Stimulated activated CD8-positive, alpha-beta memory T cell treated with anti-CD3 and anti-CD28 coated beads, Interleukin-7, amount 100 ng/mL, for 4 hours (primary cell): ENCODE measurements at regions not wholly inside any gene's neighbourhood (a gene's known extent, or its start where the extent isn't known, plus 50 kb on each side); places are given as distances from the start of the nearest gene placed in this dataset.
"Not testable (repeated sequence)": the region's sequence is repeated elsewhere in the genome, so short reads cannot be mapped to it uniquely, and the experiment has no call there.

Experiments used
- DNase-seq, 2 donors: peaks; one replicate each; pipeline ENCODE4 v3.0.0-alpha.2; 2020; ENCODE audit warnings: low read depth in 2 of 2

DNA sequence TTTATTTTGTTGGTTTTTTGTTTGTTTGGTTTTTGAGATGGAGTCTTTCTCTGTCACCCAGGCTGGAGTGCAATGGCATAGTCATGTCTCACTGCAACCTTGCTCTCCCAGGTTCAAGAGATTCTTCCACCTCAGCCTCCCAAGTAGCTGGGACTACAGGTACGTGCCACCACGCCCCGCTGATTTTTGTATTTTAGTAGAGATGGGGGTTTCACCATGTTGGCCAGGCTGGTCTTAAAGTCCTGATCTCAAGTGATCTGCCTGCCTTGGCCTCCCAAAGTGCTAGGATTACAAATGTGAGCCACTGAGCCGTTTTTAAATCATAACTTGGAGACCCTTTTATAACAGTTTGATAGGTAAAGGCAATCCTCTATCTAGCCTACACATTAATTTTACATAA lies 95.9 kb upstream of the MIR17HG start:
- not testable (repeated sequence) for DNase-seq

DNA sequence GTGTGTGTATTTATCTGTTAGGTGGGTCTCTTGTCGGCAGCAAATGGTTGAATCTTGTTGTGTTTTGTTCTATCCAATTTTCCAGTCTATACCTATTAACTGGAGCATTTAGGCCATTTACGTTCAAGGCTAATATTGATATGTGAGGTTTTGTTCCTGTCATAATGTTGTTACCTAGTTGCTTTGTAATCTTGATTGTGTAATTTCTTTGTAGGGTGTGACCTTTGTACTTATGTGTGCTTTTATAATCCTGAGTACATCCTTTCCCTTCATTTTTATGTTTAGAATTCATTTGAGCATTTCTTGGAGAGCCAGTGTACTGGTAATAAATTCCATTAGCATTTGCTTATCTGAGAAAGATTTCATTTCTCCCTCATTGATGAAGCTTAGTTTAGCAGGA lies 83.0 kb upstream of the MIR17HG start:
- DNase-seq: no peak

DNA sequence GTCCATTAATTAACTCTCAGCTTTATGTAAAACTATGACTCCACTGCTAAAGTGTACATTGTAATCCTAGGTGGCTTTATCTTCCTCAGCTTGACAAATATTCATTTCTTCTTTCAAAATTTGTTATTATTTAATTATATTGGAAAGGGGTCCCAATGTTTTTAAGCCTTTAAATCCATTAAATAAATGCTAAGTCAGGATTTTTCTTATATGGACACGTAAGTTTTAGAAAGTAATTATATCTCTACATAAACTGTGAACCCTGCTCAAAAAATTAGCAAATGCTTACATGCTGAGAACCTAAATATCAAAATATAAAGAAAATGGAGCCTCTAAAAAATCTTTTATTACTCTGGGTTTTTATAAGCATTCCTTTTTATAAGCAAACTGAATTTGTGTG lies 78.2 kb upstream of the MIR17HG start:
- DNase-seq: no peak

DNA sequence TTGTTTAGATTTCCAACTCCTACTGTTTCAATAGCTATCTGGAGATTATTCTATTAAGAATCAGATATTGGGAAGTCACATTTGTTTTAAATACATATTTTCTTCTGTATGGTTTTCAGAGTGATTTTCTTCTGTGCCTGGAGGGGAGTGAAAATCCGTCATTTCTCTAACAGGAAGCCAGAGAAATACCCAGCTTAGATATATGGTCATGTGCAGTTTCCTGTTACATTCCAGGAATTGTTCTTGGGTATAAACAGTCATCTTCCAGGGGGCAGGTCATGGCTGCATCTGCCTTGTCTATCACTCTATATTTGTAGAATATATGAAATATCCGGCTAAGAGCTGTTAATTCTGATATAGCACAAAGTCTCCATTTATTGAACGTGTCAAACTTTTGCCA lies 77.5 kb upstream of the MIR17HG start:
- no peak for DNase-seq

DNA sequence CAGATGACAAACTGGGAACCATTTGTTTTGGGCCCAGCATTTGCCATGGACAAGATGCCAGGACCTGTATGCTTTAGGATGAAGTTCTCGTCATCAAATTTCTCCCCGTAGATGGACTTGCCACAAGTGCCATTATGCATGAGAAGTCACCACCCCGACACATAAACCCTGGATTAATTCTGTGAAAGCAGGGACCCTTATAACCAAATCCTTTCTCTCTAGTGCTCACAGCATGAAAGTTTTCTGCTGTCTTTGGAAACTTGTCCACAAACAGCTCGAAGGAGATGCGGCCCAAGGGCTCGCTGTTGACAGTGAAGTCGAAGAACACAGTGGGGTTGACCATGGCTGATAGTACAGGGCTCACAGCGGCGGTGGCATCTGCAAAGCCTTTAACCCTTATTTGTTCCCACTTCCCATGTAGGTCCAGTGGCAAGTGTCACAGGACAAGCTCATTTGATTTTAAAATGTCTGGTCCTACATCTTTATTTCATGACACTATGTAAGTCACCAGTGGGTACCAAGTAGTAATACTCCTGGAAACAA lies 75.2 kb upstream of the MIR17HG start:
- no peak for DNase-seq

DNA sequence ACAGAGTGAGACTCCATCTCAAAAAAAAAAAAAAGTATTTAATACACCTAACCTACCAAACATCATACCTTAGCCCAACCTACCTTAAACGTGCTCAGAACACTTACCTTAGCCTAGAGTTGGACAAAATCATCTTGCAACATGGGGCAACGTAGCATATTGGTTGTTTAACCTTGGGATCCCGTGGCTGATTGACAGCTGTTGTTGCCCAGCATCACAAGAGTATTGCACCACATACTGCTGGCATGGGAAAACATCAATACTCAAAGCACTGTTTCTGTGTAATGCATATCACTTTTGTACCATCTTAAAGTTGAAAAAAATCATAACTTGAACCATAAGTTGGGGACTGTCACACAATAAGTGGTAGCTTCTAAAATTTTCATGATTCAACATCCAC lies 73.8 kb upstream of the MIR17HG start:
- DNase-seq: no peak

DNA sequence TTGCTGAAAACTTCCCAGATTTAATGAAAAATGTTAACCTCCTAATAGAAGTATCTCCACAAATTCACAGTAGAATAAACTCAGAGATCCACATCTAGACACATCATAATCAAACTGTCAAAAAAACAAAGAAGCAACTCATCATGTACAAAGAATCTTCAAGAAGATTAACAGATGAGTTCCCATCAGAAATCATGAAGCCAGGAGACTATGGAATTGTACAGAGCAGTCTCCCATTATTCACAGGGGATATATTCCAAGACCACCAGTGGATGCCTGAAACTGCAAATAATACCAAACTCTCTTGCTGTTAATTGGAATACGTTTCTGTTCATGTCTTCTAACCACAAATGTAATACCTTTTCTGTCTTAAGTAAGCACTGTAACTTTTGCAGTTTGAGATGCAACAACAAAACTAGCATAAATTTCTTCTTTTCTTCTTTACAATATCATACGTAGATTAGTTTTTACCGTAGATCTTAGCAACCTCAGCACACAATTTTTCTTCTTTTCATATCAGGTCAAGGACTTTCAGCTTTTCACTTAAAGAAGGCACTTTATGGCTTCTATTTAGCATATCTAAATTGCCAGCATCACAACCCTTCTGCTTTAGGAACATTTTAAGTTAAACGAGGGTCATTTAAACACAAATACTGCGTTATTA lies 70.3 kb upstream of the MIR17HG start:
- no peak for DNase-seq

DNA sequence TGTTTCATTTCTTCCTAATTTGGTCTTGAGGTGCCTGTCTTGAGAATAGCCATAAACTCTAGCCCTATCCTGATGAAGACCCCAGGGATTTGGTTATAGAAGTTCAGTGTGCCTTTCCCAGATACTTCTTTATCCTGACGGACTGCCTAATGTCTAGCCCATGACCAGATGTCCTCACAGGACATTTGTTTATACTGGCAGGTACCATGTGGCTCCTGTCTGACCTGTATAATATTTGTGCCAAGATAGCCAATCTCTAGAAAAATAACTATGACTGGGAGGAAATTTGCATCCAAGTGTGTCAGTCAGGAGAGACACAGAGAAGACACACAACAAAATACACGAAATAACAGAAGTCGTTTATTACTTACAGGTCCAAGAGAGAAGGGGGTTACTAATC lies 69.2 kb upstream of the MIR17HG start:
- DNase-seq: no peak

DNA sequence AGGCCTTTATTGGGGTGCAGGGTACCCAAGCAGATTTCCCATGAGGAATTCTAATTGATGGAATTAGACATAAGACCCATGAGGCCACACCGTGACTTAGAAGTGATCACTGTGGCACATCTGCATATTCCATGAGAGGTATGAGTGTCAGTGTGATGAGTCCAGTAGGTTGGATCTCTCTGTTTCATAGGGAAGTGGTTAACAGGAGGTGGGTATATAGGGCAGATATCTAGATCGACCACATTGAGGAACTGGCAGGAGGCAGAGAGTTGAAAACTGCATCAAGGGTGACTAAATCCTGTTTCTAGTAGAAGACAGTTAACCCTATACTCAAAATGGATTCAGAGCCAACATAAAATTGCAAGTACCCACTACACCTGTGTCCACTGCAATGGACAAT lies 68.6 kb upstream of the MIR17HG start:
- no peak for DNase-seq

DNA sequence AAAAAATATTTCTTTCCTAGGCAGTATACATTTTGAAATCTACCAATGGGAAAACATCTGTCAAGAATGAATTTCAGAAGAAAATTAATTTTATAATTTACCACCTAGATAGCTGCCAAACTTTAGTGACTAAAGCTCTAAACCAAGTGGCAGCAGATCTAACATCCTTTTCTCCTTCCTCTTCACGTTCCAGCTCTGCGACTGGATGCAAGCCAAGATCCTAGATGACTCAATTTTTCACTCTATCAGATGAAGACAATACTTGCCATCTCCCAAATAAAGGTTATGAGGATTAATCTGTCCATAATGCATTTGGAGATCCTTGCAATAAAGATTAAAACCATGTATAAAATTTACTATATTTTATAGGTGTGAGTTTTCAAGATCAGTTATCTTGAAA lies 66.7 kb upstream of the MIR17HG start:
- DNase-seq: no peak

DNA sequence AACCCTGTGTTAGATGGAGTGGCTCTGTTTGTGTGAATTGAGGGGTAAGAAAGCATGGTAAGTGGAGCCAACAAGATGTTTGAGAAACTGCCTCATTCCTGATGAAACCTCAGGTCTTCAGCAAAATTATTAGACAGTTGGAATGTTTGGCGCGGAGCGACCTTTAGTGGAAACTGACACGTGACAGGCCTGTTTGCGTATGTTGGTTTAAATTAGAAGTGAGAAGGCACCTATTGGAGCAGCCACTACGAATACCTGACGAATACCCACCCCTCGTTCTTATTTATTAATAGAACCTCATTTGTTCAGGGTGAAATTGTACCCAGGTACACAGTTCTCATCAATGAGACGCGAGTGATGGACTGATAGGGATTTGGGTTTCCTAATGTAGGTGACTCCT lies 63.2 kb upstream of the MIR17HG start:
- no peak for DNase-seq

DNA sequence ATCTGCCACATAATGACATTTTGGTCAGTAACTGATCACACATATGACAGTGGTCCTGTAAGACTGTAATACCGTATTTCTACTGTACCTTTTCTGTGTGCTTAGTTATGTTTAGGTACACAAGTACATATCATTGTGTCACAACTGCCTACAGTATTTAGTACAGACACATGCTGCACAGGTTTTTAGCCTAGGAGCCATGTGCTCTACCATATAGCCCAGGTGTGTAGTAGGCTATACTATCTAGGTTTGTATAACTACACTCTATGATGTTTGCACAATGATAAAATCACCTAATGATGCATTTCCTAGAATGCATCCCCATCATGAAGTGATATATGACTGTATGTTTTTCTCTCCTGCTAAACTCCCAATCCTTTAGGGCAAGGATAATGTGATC lies 61.2 kb upstream of the MIR17HG start:
- DNase-seq: no peak

DNA sequence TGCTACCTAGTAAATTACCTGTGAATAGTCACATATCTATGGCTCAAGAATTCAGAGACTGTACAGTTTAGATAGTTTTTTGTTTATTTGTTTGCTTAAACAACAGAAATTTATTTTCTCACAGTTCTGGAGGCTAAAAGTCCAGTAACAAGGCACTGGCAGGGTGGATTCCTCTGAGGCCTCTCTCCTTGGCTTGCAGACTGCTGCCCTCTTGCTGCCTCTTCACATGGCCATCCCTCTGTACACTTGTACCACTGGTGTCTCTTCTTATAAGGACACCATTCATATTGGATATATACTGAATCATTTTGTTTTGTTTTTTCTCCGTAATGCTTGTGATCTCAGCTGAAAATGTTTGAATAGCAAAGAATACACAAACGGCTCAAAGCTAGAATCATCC lies 56.4 kb upstream of the MIR17HG start:
- no peak for DNase-seq

DNA sequence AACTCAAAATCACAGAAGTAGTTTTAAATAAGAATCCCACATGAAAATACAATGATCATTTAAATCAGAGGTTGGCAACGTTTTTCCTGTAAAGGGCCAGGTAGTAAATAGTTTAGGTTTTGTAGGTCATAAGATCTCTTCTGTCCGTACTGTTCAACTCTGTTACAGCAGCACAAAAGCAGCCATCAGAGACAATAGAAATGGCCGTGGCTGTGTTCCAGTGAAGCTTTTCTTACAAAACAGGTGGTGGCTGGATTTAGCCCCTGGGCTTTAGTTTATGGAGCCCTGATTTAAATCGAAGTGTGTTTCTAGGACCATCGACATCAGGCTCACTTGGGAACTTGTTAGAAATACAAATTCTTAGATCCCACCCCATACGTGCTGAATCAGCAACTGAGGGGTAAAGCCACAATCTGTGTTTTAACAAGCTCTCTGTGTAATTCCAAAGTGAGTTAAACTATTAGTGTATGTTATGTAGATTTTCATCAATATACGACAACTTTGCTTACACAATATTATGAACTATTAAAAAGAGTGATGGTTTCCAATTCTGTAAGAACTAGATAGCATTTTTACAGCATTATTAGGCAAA lies 54.8 kb upstream of the MIR17HG start:
- DNase-seq: no peak

DNA sequence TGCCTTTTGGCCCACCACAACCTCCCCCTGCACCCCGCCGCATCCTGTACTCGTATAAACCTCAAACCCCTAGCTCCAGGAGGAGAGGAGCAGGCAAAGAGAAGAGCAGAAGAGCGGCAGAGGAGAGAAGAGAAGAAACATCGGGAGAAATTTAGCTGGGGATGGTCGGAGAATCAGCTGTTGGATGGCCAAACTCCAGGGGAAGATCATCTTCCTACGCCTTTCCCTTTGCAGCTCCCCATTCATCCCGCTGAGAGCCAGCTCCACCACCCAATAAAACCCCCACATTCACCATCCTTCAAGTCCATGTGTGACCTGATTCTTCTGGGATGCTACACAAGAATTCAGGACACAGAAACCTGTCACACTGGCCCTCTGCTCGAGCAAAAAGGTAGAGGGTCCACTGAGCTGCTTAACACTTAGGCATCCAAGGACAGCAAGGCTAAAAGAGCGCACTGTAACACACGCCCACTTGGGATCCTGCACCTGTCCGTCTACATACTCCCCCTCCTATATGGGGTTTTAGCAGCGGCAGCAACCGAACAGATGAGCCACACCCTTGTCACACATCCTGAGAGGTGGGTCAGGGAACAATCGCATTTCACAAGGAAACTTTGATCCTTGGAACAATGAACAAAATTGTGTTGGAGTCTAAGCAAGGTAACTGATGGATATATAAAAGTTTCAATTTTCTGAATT lies 51.6 kb upstream of the MIR17HG start:
- DNase-seq: no peak

DNA sequence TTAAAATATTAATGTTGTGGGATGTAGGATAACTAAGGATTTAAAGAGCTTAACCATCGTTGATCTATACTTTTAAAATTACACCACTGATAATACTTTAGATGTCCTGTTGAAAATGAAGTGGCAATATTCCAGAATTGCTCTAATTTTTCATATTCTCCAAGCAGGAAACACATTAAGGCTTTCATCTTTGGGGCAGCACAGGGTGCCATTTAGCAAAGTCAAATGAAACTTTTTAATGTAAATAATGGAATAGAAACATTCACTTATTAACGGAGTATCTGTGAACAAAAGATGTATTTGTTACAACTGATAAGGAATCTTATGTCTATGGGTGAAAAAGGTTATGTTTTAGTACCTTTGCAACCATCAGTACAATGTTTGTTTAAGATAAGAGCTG lies 50.0 kb upstream of the MIR17HG start:
- DNase-seq: no peak
